ENCODE measurements at regions not wholly inside any gene's neighbourhood (a gene's known extent, or its start where the extent isn't known, plus 50 kb on each side); places are given as distances from the start of the nearest gene placed in this dataset.

GRCh38 chr4:176902710-176903323, 110.1 kb upstream of the VEGFC start:
- peak; percentile 19 for DNase-seq (ENCODE audit: low spot score)

GRCh38 chr4:176906709-176907108, 114.0 kb upstream of the VEGFC start:
- DNase-seq (ENCODE audit: low spot score): no peak

- no peak for DNase-seq (ENCODE audit: low spot score)
Measured at GRCh38 chr4:176910646-176911045, 117.9 kb upstream of the VEGFC start.

GRCh38 chr4:176919631-176920030, 126.9 kb upstream of the VEGFC start:
- DNase-seq (ENCODE audit: low spot score): no peak

DNA sequence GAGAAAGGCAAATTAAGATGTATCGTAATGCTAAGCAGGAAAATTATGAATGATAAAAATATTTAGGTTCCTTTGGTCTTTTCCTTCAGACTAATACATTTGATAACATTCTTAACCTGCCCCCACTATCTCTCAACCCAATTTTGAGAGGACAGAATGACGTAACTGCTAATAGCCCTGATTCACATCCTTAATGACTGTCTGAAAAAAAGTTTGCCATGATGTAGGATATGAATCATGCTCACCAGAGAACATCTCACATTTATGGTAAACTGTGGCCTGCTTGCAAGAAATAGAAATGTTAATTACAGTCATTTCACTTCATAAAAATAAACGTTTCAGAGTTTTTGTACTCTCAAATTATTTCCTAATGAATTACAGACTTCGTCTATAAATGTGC, 128.0 kb upstream of the VEGFC start:
- no peak for DNase-seq (ENCODE audit: low spot score)

- no peak for DNase-seq (ENCODE audit: low spot score)
Measured at GRCh38 chr4:176921256-176921655, 128.5 kb upstream of the VEGFC start.

DNA sequence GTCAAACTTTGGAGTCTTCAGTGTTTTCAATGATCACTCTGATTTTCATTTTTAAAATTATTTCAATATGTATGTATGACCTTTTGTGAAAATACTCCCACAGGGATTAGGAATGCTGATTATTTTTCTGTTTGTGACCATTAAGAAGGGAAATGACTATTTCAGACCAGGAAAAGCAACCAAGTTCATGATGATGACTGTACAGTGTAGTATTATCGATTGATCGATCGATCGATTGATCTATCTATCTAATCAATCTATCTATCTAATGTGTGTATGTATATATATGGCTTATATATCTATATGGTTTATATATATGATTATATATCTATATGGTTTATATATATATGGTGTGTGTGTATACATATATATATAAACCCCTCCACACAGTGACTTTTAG, 131.5 kb upstream of the VEGFC start:
- DNase-seq (ENCODE audit: low spot score): no peak

DNA sequence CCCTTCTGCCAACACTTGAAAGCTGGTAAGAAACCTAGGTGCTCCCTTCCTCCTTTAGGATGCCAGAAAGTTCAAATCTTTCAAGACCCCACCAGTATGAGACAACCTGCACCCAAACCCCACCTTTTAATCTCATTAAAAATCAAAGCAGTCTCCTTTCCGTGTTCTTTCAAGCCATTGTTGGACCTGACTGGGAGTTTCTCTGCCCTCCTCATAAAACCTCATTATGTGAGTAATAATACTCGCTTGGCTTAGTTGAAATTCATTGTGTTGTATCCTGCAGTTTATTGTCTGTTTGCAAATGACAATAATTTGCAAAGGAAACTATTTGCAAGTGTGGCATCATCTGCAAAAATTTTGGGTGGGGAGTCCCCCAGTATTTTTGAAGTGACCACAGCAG, 133.2 kb upstream of the VEGFC start:
- DNase-seq (ENCODE audit: low spot score): no peak

DNA sequence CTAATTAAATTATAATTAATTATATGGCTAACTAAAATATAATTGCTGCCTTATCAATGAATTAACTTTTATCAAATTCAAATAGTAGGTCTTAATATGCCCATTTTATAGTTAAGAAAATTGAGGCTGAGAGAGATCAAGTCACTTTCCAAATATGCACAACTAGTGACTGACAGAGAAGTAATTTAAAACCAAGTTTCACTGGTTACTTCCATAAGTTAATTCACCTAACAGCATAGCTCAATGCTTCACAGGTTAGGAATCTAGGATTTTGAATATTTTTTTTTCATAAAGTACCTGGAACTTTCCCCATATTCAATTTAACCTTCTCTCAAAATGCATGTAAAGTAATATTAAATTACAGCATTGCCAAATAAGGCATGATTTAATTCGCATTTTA, 134.4 kb upstream of the VEGFC start:
- no peak for DNase-seq (ENCODE audit: low spot score)

DNA sequence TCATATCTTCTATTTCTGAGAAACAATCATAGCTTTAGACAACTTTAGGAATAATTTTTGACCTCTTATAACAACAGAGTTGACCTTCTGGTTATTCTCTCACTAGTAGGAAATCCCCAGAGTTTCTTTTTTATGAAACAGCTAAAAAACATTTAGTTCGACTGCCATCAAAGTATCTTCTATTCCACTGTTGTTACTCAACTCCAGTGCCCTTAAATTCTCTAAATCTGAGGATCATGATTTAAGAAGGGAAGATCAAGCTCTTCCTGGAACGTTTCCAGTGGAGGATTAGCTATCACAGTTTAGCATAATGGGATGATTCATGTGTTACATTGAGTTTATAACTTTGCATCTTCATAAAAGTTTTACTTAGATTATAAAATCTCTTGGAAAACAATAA, 134.9 kb upstream of the VEGFC start:
- no peak for DNase-seq (ENCODE audit: low spot score)

DNA sequence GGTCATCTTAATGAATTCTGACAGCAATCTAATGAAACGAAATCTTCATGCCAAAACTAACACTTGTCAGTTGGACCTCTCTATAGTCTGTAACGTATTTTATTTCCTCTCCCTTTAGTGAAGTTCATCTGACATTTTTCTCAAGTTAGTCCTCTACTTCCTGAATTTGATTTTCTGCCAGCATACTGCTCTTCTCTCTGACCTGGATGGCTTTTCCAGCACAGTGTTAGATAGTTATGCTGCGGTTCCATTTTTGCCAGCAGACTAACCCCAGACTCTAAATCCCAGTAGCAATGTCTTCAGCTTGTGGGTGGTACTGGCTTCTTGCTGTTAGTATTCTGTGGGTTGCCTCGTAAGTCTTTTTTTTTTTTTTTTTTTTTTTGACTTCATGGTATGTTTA, 146.7 kb upstream of the VEGFC start:
- no peak for DNase-seq (ENCODE audit: low spot score)

- no peak for DNase-seq (ENCODE audit: low spot score)
Measured at GRCh38 chr4:176945334-176945733, 152.6 kb upstream of the VEGFC start.

DNA sequence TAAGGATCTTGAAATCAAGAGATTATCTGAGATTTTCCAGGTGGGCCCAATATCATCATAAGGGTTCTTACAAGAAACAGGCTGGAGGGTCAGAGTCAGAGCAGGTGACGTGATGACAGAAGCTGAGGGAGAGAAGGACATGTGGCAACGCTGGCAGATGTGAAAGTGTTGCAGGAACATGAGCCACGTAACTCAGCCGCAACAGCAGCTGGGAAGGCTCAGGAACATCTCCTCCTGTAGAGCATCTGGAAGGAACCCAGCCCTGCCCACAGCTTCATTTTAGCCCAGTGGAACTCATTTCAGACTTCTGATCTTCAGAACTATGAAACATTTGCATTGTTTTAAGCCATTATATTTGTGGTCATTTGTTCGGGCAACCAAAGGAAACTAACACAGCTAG, 156.3 kb upstream of the VEGFC start:
- no peak for DNase-seq (ENCODE audit: low spot score)

GRCh38 chr4:176953021-176953420, 160.3 kb upstream of the VEGFC start:
- DNase-seq (ENCODE audit: low spot score): no peak

DNA sequence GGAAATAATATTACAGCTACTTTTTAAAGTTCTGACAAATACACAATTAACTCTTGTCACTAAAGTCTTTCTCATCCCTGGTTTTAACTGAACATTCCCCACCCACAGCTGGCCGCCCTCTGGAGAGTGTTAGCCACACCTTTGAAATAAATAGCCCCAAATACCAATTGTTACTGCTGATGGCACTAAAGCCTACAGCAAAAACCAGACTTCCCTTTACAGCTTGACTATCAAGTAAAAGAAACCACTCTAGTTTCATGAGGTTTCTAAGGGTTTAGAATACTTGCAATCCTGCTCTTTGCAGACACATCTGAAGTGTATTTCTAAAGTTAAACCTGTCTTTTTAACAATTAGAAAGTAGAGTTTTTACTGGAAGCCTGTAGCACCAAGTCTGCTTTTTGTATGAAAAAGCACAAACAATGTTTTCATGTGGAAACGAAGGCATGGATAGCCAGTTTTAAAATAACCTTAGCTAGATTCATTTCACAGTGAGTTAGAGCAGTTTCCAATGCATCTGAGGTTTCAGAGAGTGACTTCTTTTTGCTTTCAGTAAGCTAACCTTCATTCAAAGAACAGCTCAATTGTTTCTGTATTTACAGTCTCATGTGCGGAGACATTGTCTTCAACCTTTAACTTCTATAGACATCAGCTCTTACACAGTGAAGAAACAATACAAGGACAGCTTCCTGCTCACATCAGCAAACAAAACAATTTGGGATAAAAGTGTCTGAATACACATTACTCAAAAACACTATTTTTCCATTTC, 164.8 kb upstream of the VEGFC start:
- no peak for DNase-seq (ENCODE audit: low spot score)

DNA sequence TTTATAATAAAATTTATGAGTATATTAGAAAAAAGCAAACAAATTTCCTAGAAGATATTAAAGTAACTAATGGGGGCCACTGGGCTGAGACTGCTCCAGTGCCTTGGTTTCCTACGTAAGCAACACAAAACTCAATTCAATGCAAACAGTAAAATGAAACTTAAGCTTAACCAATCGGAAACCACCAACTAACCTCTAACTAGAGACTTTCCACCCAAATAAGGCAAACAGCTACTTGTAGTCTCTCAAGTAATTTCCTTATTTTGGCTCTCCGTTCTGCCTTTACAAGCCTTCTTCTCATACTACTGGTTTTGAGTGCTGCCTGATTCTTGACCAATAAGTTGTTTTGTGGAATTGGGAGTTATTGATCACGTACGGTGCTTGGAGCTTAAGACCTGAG, 167.3 kb upstream of the VEGFC start:
- DNase-seq (ENCODE audit: low spot score): no peak

- no peak for DNase-seq (ENCODE audit: low spot score)
Measured at GRCh38 chr4:176963121-176963520, 170.4 kb upstream of the VEGFC start.

- peak; percentile 54 for DNase-seq (ENCODE audit: low spot score)
Measured at GRCh38 chr4:176964116-176964691, 171.5 kb upstream of the VEGFC start.

DNA sequence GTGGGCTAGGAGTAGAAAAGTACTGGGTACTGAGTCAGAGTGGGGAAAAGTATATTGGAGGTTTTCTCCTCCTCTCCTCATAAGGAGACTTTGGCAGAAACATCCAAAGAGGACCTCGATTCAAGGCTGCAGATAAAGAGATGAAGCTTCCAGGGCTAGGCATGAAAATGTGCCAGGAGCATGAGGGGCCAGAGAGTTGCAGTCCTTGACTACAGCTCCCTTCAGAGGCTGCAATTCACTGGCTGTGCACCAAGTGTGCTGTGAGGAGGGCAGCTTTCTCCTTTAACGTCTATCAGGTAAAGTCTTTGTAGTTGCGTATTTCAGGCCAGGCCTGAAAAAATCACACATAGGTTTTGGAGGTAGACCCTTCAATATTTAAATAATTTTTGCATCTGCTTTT, 174.9 kb upstream of the VEGFC start:
- DNase-seq (ENCODE audit: low spot score): no peak

GRCh38 chr4:176968094-176968493, 175.4 kb upstream of the VEGFC start:
- DNase-seq (ENCODE audit: low spot score): no peak

GRCh38 chr4:176969011-176969410, 176.3 kb upstream of the VEGFC start:
- DNase-seq (ENCODE audit: low spot score): no peak

DNA sequence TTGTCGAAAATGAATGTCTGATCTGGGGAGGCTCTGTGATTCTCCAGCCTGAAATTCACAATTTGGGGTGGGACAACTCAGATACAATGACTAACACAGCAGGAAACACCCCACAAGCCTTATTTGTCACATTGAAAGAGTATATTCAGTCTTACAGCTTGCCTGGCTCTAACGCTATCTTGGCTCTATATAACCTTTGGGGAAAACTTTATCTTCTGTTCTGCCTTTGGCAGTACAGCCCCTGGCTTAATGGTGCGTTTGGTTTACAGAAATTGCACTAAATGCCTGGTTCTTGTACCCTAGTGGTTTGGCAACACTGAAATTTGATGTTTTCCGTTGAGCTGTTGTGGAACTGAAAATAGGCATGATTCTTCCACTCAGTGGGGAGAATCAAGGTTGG, 178.1 kb upstream of the VEGFC start:
- DNase-seq (ENCODE audit: low spot score): no peak

GRCh38 chr4:176971576-176972115, 178.9 kb upstream of the VEGFC start:
- DNase-seq (ENCODE audit: low spot score): no peak

Measured in NAMALWA (cell line).